Activated CD4-positive, alpha-beta T cell treated with anti-CD3 and anti-CD28 coated beads for 48 hours (primary cell): ENCODE measurements at regions not wholly inside any gene's neighbourhood (a gene's known extent, or its start where the extent isn't known, plus 50 kb on each side); places are given as distances from the start of the nearest gene placed in this dataset.
"Not testable (repeated sequence)": the region's sequence is repeated elsewhere in the genome, so short reads cannot be mapped to it uniquely, and the experiment has no call there.

Experiments used
- DNase-seq: peaks from one replicate; pipeline ENCODE4 v3.0.0-alpha.2; 2020

DNA sequence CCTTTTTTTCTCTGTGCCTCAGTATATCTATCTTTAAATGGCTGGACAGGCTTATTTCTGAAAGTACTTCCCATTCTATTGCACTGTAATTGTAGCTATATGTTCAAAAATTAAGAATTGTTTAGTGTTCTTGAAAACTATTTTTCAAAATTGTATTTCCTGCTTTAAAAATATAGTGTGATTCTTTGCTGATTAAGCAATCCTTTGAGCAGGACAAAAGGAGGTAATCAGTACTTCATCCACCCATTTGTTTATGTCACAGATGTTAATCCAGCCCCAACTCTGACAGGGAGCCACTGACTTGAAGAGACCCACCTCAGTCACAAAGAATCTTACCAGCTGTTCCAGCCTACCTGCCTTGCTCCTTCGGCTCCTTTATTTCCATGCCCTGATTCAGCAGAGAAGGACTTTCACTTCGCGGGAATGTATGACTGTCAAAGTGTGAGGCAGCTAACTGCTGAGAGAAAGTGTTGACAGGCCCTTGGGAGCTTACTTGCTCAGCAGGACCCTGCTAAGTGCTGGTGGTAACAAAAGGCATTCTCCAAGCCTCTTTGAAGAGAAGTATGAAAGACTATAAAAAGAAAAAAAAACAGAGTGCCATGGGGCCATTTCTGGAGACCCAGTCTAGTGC is 393.3 kb upstream of the CYRIA start:
- no peak for DNase-seq

DNA sequence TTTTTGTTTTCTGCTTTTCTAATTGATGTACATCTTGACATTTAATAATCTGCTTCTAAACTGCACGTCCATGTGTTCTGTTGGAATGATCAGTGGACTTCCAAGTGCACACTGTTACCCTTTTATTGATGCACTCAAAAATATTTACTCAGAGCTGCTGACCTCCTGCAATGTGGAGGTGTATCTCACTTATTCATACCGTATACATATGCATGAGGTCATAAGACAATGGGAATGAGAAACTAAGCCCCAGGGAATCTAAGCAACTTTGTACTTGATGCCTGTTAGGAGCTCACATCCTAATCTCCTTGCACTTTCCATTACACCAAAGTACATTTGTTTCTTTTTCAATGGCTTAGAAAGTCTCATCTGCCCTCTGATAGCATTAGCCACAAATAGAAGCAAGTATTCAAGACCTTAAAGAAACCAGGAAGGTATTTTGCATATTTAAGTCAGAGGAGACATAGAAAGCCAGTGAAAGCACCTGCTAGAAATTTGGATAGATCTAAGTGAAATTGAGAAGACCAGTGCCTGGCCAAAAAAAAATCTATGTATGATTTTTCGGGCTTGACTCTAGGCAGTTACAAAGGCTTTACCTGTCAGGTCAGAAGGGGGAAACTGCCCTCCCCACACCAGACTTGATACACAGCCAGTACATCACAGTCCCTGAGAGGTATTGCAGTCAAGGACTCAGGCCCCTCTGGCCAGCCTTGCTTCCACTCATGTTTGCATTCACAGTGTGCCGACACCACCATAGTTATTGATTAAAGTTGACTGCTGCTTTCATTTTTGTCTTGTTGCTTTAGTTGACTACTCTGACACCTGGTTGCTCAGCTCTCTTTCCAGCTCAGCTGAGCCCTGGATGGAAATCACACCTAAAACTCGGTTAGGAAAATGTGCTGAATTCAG is 391.7 kb upstream of the CYRIA start:
- DNase-seq: no peak

DNA sequence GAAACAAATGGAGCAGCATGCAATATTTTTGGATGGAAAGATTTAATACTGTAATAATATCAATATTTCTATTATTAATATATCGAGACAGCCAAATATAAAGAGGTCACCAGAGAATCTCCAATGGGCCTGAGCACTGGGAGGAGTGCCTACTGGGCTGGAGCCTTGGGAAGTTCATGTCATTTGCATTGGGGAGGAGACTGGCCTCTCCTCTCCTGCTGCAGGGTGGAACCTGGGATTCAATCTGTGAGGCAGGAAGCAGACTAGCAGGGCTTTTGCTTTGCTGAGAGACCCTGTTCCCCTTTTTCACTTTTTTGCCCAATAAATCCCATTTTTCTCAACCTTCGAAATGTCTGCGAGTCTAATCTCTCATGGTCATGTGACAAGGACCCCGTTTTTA is 390.6 kb upstream of the CYRIA start:
- DNase-seq: no peak

DNA sequence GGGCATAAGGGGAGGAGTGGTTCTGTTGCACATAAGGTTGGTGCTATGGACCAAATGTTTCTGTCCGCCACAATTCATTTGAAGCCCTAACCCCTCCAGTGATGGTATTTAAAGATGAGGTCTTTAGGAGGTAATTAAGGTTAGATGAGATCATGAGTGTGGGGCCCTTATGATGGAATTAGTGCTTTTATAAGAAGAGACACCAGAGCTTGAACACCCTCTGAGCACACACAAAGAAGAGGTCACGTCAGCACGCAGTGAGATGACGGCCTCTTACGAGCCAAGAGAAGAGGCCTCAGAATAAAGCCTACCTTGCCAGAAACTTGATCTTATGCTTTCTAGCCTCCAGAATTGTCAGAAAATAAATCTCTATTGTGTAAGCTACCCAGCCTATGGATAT is 386.4 kb upstream of the CYRIA start:
- no peak for DNase-seq

DNA sequence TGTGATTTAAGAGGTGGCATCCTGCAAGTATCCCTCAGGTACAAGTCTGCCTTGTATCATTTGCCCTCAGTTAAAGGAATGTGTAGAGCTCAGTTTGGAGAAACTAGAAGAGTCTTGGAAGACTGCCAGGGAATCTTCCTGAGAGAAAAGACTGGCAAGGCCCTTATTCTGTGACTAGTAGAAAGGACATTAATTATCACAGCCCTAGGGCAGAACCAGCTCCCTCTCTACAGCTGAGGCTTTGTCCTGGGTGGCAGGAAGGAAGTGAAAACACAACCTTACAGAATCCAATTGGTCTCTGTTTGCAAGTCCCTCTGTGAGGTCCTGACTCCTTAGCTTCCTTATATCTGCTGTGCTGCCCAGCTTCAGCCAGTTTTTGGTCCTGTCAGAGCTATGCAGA is 385.9 kb upstream of the CYRIA start:
- no peak for DNase-seq

DNA sequence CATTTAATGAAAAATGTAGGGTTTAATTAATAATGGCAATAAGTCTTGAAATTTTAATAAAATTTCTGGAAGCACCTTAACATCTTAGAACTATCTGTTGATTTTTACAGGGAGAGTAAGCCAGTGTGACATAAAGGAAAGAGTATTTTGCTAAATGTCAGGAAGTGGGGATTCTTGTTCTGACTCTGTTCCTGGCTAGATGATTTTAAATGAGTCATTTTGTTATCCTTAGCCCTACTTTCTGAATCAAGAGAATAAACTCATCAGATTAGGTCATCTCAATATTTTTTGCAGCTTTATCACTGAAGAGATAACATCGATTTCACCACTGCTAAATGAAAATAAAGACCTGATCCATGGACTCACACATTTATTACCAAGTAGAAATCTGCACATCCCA is 377.5 kb upstream of the CYRIA start:
- no peak for DNase-seq

DNA sequence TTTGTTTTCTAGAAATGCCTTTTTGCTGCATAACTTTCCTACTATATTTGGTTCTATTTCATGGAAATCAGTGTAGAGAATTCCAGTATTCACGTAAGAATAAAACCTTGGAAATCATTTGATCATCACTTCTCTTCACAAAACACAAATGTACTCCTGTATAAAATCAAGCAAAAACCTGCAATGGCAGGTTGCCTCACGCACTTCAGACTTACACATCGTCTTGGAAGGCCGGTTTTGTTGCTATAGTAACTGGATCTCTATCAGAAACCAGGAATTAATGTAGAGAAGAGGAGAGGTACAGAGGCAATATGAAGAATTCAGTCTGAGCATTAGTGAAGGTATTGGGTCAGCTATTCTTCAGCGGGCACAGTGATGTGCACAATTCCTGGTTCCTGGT is 370.7 kb upstream of the CYRIA start:
- no peak for DNase-seq

DNA sequence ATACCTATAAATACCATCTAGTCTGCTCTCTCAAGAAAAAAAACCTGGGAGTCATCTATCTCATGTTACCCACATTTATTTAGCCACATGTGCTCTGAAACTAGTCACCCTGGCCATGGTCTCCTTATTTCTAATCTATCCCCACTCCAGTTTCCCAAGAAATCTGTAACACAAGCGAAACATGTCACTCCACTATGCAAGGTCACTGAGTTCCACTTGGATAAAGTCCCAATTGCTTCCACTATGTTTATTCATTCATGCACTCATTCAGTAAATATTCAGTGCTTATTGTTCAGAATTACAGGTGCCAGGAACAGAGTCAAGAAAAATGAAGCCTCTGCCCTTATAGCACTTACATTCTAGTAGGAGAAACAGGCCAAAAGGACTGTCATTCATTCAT is 369.4 kb upstream of the CYRIA start:
- no peak for DNase-seq

DNA sequence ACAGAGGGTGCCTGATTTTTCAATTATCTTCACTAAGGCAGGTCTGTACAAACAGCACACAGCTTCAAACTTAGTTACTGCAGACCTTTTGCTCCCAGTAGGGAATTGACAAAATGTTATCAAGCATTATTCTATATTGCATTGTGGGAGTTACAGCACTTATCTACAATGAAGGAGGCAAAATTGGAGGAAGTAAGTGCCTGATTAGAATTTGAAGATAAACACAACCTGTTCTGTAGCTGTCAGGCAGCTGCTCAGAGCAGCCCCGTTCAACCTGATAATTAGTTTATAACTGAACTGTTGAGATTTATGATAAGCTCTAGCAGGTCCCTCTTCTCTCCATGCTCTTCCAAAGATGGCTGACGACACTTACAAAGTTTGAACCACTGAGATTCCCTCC is 364.4 kb upstream of the CYRIA start:
- DNase-seq: no peak

DNA sequence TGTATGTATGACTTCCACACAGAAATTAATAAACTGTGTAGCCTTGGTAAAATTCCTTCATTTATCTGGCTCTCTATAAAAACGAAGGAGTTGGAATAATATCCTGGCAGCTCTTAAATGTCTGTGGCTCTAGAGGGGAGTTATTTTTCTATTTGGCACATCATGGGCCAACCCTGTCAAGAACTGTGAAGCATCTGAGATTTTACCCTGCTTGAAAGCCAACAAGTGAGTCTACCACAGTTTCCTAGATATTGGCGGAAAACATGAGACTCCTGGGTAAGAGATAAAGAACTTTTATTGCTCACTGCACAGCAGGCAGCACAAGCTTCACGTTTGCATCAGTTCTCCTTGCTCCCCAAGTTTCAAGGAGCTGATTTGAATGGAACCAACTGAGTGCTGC is 346.7 kb upstream of the CYRIA start:
- DNase-seq: no peak

DNA sequence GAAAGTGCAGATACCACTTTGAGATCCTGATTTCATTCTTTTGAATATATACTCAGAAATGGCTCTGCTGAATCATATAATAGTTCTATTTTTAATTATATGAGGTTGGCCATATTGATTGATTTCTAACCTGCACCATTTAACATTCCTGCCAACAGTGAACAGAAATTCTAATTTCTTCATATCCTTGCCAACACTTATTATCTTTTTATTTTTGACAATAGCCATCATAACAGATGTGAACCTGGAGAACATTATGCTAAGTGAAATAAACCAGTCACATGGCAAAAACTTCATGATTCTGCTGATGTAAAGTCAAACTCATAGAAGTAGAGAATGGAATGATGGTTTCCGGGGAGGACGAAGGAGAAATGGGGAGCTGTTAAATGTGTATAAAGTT is 344.5 kb upstream of the CYRIA start:
- no peak for DNase-seq

DNA sequence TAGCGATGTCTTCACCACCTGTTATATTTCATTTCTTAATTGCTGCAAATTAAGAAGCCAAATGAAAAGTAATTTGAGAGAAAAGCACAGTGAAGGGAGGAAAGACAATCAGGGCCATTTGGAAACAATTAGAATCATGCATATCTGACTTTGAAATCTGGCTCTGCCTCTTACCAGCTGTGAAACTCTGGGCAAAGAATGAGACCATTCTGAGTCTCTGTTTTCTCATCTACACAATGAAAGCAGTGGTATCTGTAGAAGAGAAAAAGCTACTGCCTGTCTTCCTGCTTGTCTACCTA is 334.5 kb upstream of the CYRIA start:
- DNase-seq: no peak

DNA sequence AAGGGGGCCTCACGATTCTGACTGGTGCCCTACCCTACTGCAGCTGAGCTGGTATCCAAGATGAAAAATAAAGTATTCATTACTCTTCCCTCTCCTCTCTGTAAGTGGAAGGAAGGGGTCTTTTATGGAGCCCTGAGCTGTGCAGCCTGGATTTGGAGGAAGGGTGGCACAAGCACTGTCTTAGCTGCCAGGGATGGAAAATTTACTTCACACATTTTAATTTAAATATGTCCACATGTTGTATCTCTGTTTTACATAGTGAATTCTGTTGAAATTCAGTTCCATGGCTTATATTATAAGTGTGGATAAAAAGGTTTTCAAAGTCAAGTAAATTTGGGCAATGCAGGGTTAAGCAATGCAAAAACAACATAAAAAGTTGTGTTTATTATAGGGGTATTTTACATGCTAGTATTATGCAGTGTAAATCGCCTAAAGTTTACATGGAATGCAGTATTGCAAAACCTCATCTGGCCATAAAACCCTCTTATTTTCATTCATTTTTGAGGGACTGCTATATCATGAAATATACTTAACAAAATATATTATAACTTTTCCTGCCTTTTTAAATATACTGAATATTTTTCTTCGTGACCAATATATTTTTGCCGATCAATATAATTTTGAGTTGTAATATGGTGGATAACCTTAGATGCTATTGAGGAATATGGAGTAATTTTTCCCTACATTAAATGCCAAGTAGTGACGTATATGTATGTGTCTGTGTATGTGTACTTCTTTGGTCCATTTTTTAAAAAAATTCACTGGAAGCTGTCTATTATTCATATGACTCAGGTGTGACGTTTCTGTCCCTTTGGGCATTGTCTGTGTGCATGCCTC is 333.9 kb upstream of the CYRIA start:
- DNase-seq: no peak

DNA sequence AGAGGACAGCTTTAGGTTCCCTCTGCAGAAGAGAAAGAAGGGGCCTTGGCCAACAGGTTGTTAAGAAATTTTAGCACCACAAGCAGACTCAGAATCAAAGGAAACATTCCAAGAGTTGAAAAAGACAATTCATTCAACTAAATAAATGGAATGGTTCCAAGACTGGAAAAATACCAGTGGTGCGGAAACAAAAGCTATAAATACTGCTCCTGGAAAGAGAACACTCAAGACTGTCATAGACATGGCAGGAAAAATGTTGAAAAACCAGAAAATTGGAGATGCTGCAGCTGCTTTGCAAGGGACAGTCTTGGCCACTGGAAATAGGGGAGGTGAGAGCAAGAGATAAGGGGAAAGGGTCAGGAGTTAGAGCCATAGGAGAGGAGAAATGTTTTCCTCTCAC is 312.7 kb upstream of the CYRIA start:
- no peak for DNase-seq

DNA sequence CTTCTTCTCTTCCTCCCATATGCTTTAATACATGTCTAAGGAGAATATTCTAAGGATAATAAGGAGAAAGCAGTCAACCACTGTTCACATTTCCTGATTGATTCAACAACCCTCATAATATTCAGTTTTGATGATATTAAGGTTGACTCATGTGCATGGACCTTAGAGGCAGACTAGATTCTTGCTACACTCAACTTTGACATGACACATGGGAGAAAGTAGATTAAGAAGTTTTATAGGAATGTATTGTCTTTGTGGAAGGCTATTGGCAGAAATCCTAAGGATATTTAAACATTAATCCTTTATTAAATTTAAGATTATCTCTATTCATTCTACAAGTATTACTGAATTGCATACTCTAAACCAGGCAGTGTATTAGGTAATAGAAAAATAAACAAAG is 309.1 kb upstream of the CYRIA start:
- DNase-seq: no peak

DNA sequence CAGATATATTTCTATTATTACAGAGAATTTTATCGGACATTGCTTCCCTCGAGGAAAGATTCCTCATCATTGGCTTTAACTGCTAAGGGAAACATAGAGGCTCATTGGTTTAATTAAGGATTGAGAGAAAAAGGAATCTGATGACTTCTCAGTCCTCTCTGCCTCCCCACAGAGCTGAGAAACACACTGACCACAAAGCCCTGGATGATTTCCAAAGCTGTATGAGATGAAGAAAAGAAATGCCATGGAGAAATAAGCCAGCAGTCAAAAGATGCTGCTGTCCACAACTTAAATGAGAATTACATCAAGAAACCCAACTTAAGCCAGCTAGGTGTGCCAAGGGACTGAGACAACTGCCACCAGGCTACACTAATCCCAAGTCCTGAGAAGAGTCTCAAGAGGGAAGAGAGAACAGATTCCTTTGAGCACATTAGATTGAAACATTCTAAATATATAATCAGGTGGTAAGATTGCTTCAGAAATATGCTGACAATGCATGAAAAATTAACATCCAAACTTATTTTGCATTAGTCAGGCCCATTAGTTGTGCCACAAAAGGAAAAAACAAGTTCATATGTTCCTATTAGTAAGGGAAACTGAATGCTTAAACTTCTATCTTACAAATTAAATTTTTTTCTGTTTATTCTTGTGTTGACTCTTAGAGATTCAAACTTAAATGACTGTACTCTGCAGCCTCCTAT is 308.1 kb upstream of the CYRIA start:
- DNase-seq: no peak

DNA sequence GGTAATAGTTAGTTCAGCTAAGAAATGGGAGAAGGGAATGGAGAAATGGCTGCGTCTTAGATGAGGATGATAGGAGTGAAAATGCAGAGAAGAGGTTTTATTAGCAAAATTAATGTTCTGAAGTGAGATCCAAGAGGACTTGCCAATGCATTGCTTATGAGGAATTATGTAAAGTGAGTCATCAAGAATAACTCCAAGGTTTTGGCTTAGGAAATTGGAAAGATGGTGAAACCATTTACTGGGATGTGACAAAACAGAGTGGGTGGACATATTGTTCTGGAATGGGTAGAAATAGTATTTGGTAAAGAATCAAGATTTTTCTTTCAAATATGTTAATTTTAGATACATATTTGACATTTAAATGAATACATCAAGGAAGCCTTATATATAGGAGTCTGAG is 306.6 kb upstream of the CYRIA start:
- no peak for DNase-seq

DNA sequence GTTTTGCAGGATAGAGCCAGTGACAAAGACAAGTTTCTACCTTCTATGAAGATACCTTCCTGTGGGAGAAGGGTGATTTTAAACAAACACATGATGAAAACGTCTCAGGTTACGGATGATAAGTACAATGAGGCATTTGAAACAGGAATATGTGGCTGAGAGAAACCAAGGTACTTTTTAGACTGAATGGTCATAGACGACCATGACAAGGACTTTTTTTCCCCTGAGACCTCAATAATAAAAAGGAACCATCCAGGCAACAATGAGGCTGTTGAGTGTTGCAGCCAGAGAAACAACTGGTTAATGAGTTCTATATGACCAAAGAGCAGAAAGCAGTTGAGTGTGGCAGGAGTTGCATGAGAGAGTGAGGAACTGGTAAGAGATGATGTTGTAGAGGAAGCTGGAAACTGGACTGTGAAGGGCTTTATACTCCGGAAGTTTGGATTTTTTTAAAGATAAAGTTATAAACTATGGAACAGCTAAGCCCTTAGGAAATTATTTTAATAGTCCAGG is 306.1 kb upstream of the CYRIA start:
- DNase-seq: no peak

DNA sequence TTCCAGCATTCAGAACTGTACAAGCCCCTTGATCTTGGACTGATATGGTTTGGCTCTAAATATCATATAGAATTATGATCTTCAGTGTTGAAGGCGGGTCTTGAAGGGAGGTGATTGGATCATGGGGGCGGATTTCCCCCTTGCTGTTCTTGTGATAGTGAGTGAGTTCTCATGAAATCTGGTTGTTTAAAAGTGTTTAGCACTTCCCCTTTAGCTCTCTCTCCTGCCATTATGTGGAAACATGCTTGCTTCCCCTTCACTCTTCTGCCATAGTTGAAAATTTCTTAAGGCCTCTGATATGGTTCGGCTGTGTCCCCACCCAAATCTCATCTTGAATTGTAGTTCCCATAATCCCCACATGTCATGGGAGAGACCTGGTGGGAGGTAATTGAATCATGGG is 305.3 kb upstream of the CYRIA start:
- DNase-seq: not testable (repeated sequence)

DNA sequence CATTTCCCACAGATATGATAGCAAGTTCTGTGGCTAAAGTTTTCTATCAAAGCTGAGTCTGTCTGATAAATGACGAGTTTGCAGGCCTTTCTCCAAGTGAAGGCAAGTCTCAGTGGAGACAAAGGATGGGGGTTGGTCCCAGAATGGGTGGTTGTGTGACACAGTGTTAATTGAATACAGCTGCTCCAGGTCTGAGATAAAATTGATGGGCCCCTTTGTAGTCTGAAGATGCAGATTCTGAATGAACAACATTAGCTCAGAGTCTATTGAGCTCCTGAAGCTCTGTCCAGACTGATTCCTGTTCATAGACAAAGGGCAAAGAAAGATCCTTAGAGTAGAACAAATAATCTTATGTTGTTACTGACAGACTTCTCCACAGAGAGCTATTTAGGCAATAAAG is 296.9 kb upstream of the CYRIA start:
- no peak for DNase-seq

DNA sequence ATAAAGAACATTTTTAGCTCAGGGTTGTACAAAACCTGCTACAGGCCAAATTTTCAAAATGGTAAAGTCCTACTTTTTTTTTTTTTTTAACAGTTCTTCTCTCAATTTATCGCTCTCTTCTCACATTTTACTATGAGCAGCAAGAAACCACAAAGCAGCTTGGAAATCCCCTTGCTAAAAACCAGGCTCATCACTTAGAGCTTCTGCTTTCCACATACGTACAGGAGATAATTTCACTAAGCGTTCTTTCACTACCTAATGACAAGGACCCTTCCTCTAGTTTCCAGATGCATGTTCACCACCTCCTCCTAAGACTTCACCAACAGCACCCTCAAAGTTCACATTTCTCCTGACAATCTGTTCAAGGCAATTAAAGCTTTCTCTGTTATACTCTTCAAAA is 294.9 kb upstream of the CYRIA start:
- DNase-seq: no peak

DNA sequence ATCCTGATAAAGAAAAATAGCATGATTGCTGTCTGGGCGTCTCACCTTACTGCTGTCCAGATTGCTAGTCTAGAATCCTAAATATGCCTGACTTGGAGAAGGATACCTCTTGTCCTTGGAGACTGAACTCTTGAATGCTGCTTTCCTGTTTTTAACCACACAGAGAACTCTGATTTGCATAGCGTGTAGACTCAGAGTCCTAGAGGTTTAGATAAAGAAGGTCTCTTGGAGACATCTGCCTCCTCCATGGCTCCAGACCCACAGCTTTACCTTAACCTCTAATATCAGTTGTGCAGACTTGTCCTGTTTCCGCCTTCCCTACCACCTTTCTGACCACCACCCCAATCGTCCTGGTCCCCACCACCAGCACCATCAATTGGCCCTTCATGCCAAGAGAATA is 292.6 kb upstream of the CYRIA start:
- DNase-seq: no peak

DNA sequence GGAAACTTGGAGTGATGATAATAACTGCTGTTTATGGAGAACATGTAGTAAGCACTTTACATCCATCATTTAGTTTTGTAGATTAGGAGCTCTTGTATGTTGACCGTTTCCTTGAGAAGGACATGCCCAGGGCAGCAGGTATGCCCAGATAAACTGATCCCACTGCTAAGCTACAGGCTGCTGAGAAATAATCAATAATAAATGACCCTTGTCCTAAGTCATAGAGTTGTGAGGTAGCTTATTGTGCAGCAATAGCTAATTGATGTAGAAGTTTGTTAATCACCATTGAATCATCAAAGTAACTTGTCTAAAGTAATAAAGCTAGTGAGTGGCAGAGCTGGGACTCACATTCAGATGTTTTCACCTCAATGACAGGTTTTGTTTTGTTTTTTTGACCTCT is 287.2 kb upstream of the CYRIA start:
- DNase-seq: no peak
